Pons (tissue), 1 donor: ENCODE measurements at regions not wholly inside any gene's neighbourhood (a gene's known extent, or its start where the extent isn't known, plus 50 kb on each side); places are given as distances from the start of the nearest gene placed in this dataset.
"Not testable (repeated sequence)": the region's sequence is repeated elsewhere in the genome, so short reads cannot be mapped to it uniquely, and the experiment has no call there.

Experiments
- DNase-seq: peaks from one replicate; pipeline ENCODE4 v3.0.0-alpha.2; 2016; ENCODE audit warnings: low spot score

DNA sequence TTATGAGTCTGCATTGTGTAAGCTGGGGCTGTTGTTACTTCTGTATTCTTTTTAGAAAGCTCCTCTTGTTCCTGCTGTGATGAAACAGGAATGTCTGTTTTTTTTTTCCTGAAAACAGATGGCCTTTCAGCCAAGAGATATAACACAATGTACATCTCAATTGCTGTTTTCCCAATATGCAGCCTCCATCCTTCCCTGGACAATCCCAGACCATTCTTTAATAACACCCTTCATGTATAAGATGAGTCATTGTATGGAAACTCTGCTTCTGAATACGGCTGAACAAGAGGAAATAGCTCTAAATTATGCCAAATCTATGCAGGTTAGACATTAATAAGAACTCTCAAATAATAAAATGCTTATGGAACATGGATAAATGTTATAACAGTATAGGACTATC is 60.2 kb upstream of the LRRC4C start:
- no peak for DNase-seq

DNA sequence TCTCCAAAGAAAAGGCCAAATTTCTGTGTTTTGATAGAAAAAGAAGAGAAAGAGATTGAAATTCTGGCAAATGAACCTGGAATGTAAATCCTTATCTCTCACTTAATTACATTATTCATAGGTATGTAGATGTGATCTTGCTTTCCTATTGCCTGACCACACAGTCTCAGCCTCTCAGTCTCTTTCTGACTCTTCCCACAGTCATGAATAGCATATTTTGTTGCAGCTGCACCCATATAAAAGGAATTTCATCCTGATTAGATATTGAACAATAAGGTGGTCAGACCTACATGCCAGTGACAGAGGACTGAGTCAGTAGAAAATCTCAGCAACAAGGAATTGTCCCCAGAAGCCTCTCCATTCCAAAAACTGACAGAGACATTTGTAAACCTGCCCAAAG is 62.9 kb upstream of the LRRC4C start:
- no peak for DNase-seq

DNA sequence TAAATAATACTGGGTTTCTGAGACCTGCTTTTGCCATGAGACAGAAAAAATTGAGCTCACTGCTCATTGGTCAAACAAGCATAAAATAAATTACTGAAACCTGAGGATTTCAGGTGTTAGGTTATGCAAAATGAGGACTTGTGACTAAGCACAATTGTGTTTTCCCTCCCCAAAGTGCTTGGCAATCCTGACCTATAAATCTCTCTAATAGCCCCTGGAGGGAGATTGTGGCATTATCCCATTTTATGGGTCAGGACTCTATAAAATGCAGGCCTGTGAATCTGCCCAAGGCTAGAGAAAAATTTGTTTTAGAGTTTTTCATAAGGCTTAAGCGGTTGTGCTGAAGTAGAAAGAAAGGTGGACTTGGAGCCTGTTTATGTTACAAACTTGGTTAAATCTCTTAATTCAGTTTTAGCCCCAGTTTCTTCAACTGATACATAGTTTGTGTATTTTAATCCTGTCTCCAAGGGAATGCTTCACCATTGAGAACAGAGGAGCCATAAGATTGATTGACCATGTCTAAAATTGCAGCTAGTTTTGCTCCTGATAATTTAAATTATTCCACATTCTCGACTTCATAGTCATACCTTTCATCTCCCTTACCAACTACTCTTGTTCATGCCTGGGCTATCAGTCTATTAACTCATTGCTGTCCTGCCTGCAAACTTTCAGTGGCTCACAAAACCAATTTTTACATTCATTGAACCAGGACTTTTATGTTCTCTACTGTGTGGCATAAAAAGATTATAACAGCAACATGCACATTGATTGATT is 63.6 kb upstream of the LRRC4C start:
- DNase-seq: no peak

DNA sequence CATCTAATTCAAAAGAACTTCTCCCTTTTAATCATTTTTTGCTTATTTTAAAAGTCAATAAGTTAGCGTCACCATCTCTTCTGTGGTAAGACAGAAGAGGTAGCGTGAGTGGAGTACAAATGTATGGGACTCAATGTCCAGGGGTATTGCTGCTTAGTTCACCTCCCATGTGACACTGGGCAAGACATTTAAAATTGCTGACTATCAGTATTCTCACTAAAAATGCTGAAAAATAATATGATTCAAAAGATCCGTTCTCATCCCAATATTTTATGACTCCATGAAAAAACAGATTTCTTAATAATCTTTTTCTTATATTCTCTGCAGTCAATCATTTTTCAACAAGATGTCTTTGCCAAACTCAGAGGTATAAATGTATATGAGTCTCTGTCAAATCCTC is 68.1 kb upstream of the LRRC4C start:
- no peak for DNase-seq

DNA sequence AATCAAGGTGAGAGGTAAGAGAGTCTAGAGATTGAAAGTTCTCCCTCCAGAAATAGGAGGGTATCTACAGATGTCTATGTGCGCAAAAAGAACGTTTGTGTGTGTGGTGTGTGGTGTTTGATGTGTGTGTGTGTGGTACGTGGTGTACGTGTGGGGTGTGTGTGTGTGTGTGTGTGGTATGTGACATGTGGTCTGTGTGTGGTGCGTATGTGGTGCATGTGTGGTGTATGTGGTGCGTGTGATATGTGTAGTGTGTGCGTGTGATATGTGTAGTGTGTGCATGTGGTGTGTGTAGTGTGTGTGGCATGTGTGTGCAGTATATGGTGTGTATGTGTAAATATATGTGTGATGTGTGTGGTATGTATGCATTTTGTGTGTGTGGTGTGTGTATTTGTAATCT is 73.0 kb upstream of the LRRC4C start:
- no peak for DNase-seq

DNA sequence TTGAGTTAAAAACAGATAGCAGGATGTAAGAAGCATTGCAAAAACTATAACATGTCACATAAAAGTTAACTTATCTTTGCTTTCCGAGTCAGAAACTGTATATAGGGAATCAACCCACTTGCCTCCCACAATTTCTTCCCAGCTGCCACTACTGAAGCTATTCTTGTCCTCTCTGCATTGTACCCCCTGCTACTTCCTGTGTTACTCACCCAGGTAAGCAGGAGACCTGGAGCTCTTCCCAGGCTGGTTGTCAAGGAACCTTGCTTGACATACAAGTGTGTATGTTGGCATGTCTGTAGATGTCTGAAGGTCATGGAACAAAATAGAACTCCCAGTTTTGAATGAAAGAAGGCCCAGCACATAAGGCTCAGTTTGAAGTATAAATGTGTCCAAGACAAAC is 74.3 kb upstream of the LRRC4C start:
- no peak for DNase-seq

DNA sequence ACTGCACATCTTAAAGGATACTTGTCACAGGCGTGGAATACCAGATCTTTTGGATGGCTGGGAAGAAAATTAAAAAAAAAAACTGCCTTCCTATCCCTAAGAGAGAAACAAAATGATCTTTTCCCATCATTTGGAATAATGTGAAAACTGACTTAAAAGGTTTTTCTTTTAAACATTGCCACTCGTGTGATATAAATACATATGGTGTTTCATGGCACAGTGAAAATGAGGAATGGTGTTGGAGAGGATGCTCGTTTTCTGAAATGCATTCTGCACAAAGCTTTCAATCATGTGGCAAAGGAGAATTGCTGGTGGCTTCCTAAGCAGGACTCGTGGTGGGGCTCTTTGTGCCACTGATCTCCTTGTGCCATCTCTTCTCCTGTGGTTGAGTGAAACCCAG is 74.9 kb upstream of the LRRC4C start:
- DNase-seq: no peak

DNA sequence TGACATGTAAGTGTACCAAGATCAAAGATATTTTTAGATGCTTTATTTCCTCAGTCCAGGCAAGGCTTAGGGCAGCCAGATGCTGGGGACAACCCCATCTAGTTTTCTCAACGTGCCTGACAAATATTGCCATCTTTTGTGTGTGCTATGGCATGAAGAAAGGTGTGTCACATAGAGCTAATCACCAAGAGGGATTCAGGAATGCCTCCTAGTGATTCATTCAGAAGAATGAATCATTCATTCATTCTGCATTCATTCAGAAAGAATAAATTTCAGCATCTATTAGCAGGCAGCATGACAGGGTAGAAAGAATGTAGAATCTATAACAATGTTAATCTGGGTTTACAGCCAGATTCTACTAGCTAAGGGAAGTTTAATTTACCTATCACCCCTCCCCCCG is 75.4 kb upstream of the LRRC4C start:
- no peak for DNase-seq

DNA sequence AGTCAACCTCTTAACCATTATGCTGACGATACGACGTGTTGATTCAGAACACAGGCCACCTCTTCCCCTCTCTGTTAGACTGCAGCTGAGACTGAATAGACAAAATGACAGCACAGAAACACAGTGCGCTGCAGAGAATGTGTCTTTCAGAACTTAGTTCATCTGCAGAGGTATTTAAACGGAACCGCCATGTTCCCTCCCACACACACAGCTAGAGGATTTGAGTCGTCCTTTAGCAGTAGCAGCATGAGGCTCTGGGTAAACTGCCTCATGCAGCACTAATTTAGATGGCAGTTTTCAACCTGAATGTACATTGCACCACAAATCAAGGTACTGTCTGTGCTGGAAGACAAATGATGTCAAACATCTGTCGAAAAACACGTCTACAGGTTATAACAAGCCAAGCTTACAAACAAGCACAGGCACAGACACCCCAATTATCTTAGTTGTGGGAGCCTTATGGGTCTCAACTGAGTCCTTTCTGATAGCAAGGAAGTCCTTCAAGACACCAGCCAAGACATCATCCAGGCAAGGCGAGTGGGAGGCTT is 76.6 kb upstream of the LRRC4C start:
- no peak for DNase-seq

DNA sequence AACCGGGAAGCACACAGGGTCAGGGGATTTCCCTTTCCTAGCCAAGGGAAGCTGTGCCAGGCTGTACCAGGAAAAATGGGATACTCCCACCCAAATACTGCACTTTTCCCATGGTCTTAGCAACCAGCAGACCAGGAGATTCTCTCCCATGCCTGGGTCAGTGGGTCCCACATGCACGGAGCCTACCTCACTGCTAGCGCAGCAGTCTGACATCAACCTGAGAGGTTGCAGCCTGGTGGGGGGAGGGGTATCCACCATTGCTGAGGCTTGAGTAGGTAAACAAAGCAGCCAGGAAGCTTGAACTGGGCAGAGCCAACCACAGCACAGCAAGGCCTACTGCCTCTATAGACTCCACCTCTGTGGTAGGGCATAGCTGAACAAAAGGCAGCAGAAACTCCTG is 85.5 kb upstream of the LRRC4C start:
- not testable (repeated sequence) for DNase-seq

DNA sequence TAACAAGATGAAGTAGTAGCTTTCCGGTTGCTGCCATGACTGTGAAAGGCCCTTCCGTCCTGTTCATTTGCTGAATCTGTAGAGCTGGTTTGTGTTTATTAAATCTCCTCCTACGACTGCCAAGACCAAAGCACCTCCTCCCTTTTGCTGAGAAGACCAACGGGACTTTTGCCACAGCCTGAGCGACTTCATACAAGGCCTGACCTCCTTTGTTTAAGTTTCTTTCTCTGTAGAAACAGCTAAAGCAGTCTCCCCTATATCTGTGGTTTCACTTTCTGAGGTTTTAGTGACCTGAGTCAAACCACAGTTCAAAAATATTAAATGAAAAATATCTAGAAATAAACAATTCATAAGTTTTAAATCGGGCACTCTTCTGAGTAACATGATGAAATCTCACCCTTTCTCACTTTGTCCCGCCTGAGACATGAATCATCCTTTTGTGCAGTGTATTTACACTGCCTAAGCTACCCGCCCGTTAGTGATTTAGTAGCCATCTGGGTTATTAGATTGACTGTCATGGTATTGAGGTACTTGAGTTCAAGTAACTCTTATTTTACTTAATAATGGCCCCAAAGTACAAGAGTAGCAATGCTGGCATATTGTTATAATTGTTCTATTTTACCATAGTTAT is 119.1 kb upstream of the LRRC4C start:
- DNase-seq: no peak

DNA sequence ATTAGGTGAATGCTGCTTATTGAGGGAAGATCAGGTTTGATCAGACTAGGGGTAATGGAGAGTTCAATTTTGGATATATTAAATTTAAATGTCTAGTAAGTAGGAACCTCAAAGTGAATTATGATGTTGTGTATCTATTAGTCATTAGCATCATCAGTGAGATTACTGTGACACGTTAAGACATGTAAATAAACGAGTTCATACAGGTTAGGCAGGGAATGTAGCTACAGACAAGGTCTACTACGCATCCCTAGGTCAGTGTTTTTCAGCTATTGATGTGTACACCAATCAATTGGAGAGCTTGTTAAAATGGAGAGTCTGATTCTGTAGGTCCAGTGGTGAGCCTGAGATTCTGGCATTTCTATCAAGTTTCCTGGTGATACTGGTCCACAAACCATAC is 120.1 kb upstream of the LRRC4C start:
- no peak for DNase-seq

DNA sequence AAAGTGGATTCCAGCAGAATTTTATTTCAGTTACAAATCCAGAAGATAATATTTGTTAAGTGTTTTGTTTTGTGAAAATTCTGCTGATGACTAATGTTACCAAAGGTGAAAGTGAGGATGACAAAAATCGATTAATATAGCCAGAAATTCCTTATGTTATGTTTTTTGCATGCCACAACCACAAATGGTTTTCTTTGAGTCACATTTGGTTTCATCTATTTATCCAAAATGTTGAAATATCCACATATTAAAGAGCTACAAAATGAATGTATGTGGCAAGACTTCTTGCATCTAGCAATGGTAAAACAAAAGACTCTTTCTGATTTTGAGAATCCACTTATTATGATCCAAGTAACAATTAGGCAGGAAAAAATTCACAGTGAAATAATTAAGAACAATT is 150.1 kb upstream of the LRRC4C start:
- no peak for DNase-seq

DNA sequence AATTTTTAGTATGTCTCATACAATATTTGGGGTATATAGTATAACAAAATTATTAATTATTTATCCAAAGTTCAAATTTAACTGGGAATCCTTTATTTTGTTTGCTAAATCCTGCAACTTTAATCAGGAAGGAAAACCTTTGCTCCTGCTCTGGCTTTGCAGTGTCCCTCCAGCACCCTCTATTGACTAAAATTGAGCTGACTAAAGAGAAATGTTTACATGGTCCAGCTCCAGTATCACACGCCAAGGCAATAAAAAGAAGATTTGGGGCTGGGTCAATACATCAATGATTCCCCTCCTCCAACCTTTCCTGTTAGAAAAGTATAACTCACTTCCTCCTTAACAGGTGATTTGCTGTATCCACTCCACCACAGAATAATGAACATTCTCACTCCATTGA is 153.0 kb upstream of the LRRC4C start:
- peak; percentile 14 for DNase-seq

DNA sequence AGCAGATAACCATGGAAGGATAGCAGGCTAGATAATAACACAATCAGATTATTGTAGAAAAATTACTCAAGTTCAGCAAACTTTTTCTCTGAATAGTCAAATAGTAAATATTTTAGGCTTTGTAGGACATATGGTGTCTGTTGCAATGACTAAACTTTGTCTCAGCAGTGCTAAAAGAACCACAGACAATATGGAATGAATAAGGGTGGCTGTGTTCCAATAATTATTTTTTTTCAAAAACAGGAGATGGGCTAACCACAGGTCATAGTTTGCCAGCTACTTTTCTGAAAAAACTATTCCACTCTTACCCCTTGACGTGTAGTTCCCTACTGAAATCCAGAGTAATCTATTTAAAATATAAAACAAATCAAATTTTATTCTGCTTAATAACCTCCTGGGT is 153.9 kb upstream of the LRRC4C start:
- no peak for DNase-seq

DNA sequence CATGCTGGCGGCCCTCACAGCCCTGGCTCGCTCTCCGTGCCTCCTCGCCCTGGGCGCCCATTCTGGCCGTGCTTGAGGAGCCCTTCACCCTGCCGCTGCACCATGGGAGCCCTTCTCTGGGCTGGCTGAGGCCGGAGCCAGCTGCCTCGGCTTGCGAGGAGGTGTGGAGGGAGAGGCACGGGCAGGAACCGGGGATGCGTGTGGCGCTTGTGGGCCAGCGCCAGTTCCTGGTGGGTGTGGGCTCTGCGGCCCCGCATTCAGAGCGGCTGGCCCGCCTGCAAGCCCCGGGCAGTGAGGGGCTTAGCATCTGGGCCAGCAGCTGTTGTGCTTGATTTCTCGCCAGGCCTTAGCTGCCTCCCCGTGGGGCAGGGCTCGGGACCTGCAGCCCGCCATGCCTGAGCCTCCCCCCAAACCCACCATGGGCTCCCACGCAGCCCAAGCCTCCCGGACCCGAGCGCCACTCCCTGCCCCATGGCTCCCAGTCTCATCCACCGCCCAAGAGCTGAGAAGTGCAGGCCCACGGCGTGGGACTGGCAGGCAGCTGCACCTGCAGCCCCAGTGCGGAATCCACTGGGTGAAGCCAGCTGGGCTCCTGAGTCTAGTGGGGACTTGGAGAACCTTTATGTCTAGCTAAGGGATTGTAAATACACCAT is 163.4 kb upstream of the LRRC4C start:
- DNase-seq: no peak

DNA sequence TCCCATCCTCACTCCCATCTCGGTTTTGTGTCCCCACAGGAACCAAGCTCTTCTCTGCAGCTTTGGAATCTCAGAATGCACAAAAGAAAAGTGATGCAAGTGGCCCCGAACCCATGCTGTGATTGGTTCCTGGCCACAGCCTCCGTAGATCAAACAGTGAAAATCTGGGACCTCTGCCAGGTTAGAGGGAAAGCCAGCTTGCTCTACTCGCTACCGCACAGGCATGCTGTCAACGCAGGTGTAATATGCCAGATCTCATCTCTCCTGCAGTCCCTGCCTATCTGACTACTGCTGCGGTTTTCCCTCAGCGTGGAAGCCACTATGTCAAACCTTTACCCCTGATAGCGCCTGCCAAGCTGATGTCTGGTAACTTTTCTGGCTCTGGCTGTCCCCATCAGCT is 200.5 kb upstream of the LRRC4C start:
- DNase-seq: no peak

DNA sequence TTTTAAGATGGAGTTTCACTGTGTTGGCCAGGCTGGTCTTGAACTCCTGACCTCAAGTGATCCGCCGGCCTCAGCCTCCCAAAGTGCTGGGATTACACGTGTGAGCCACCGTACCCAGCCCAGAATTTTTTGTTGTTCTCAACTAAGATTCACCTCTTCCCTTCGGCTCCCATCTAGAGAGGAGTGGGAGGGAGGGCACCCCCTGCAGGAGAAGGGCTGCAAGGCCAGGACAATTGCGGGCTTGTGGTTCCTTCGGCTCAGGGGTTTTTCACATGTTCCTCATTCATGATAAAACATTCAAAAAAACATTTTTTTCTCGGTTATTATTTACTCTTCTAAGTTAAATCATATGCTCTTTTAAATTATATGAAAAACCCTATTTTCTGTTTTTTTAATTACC is 201.1 kb upstream of the LRRC4C start:
- no peak for DNase-seq

DNA sequence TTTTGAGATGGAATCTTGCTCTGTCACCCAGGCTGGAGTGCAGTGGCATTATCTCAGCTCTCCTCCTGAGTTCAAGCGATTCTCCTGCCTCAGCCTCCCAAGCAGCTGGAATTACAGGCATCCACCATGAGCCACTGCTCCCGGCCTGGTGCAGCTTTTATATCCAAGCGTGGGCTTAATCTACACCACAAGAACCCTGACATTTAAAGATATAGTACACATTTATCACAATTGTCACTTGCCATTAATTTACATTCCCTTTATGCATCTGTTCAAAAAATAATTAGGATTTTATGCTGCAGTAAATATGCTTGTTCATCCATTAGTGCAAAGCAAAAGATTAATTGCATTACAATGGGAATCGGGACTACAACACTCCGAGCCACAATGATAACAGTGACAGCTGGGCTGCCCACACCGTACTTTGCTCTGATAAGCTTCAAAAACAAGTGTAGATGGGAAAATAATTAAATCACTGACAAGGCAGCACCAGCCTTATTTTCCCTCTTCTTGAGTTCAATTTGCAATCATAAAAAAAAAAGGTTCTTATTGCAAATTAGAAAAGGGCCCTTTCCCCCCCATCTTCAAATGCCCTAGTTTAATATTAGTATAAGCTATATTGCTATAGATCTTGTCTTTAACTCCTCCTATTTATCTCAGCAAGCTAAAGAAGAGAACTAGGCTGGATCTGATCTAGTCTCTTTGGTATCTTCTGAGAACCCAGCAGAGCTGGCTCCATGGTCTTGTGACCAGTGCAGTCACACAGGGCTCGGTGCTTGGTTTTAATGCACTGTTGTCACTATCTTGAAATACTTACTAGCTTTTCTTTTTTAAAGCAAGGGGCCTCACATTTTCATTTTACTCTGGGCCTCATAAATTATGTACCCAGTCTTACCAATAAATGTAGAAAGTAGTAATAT is 206.2 kb upstream of the LRRC4C start:
- DNase-seq: no peak

DNA sequence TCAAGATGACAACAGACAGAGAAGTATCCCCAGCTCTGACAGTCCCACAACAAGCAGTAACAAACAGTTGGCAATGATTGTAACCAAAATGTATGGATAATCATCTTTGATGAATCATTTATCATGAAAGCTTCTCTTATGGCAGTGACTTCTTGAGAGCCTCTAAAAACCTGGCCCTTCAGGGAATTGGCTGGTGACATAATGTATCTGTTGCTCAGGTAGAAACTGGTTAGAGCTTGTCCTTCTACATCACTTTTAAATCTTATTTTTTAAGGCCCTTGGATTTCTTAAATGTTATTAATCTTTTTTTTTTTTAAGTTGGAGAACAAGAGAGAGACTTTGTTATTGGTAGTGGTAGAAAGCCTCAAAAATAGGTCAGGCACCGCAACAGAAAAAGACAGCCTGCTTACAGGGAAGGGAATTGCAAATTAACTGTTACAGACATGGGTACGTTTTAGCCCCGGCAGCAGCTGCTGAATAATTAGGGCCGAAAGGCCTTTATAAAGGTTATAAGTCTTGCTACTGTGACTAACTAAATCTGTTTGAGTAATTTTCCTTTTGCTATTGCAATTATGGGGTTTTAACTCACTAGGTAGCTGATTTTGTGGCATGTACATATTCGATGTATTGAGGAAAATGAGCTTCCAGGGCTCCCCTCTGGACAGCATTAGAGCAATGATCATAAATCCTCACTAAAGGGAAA is 207.7 kb upstream of the LRRC4C start:
- no peak for DNase-seq

DNA sequence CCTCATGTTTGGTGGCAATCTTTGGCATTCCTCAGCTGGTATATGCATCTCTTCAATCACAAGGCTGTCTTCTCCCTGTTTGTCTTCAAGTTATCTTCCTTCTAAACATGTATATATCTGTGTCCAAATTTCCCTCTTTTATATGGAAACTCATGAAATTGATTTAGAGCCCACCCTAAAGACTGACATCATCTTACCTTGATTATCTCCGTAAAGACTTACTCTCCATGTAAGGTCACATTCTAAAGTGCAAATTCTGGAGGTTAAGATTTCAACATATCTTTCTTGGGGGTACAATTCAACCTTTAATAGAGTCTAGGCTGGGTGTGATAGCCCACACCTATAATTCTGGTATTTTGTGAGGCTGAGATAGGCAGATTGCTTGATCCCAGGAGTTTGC is 215.8 kb upstream of the LRRC4C start:
- no peak for DNase-seq

DNA sequence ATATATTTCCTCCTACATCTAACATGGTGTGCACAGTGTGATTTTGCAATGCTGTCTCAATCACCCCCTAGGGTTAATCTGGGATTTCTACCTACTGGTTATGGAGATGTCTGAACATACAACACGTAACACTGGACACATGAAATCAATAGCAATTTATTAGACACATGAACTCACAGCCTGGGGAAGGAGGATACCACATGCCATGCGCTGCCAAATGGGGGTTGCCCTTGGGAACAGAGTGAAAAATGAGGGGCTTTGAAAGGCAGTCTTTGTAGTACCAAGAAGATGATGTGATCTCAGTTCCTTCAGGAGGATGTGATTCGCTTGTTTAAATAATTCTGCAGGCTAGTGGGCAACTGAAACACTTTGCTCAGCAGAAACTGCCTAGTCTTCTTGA is 253.6 kb upstream of the LRRC4C start:
- no peak for DNase-seq
